Liver (tissue), 3 donors: ENCODE measurements at regions not wholly inside any gene's neighbourhood (a gene's known extent, or its start where the extent isn't known, plus 50 kb on each side); places are given as distances from the start of the nearest gene placed in this dataset.

Experiments
- ATF3 ChIP-seq: IDR thresholded peaks from 2 replicates; pipeline ENCODE4 v1.6.1; 2016; ENCODE audit warnings: antibody characterized with exemption
- CTCF ChIP-seq: fragments of 150-350 bp; IDR thresholded peaks from 2 replicates; pipeline ENCODE4 v1.5.1; 2017; ENCODE audit warnings: improper control_type of control experiment, low read depth, low read length; ENCODE audit not compliant: missing input control
- EGR1 ChIP-seq, 2 donors: IDR thresholded peaks; 2 replicates each; pipeline ENCODE4 v1.6.1; 2016 to 2018; ENCODE audit warnings: antibody characterized with exemption in 2 of 2, low read depth in 2 of 2
- FOXA2 ChIP-seq: IDR thresholded peaks from 2 replicates; pipeline ENCODE4 v1.6.1; 2016; ENCODE audit warnings: antibody characterized with exemption
- GABPA ChIP-seq, 2 donors: IDR thresholded peaks in 1 of 2; conservative IDR thresholded peaks in 1 of 2; 2 replicates each; pipeline ENCODE4 v1.6.1; 2016; ENCODE audit warnings: antibody characterized with exemption in 2 of 2, mild to moderate bottlenecking in 1 of 2, moderate library complexity in 1 of 2
- HNF4G ChIP-seq: IDR thresholded peaks from 2 replicates; pipeline ENCODE4 v1.6.1; 2016; ENCODE audit warnings: antibody characterized with exemption
- JUND ChIP-seq, 2 donors: IDR thresholded peaks; 2 replicates each; pipeline ENCODE4 v1.6.1; 2016; ENCODE audit warnings: antibody characterized with exemption in 2 of 2
- MAX ChIP-seq: IDR thresholded peaks from 2 replicates; pipeline ENCODE4 v1.6.1; 2016; ENCODE audit warnings: antibody characterized with exemption
- RAD21 ChIP-seq, 2 donors: IDR thresholded peaks; 2 replicates each; pipeline ENCODE4 v1.6.1; 2016; ENCODE audit warnings: antibody characterized with exemption in 2 of 2, mild to moderate bottlenecking in 2 of 2
- REST ChIP-seq: IDR thresholded peaks from 2 replicates; pipeline ENCODE4 v1.6.1; 2016; ENCODE audit warnings: antibody characterized with exemption, mild to moderate bottlenecking
- SP1 ChIP-seq: IDR thresholded peaks from 2 replicates; pipeline ENCODE4 v1.6.1; 2018; ENCODE audit warnings: antibody characterized with exemption, mild to moderate bottlenecking
- TAF1 ChIP-seq: conservative IDR thresholded peaks from 2 replicates; pipeline ENCODE4 v1.6.1; 2016; ENCODE audit warnings: antibody characterized with exemption, mild to moderate bottlenecking
- YY1 ChIP-seq: IDR thresholded peaks from 2 replicates; pipeline ENCODE4 v1.6.1; 2016; ENCODE audit warnings: antibody characterized with exemption, mild to moderate bottlenecking
- ZBTB33 ChIP-seq: IDR thresholded peaks from 2 replicates; pipeline ENCODE4 v1.6.1; 2016; ENCODE audit warnings: antibody characterized with exemption
- donor health status: healthy.
- donor health status: healthy.

- TF ChIP-seq HNF4G: no peak
- TF ChIP-seq CTCF: no peak
- TF ChIP-seq REST: no peak
- no peak for TF ChIP-seq TAF1
- TF ChIP-seq GABPA (IDR thresholded peaks at IDR 0.05 in 1 of 2, conservative IDR thresholded peaks at IDR 0.05 in 1 of 2): no peak
- no peak for TF ChIP-seq RAD21 (IDR thresholded peaks at IDR 0.05)
- TF ChIP-seq ATF3: no peak
- TF ChIP-seq MAX: no peak
- no peak for TF ChIP-seq ZBTB33
- no peak for TF ChIP-seq SP1
- no peak for TF ChIP-seq EGR1 (IDR thresholded peaks at IDR 0.05; ENCODE audit: low read depth in 2 of 2)
- TF ChIP-seq JUND (IDR thresholded peaks at IDR 0.05): no peak
- no peak for TF ChIP-seq YY1
- TF ChIP-seq FOXA2: no peak
Observed at GRCh38 chr5:99906776-99907175, 628.4 kb upstream of the FAM174A start.
